ENCODE measurements at regions not wholly inside any gene's neighbourhood (a gene's known extent, or its start where the extent isn't known, plus 50 kb on each side); places are given as distances from the start of the nearest gene placed in this dataset.

DNA sequence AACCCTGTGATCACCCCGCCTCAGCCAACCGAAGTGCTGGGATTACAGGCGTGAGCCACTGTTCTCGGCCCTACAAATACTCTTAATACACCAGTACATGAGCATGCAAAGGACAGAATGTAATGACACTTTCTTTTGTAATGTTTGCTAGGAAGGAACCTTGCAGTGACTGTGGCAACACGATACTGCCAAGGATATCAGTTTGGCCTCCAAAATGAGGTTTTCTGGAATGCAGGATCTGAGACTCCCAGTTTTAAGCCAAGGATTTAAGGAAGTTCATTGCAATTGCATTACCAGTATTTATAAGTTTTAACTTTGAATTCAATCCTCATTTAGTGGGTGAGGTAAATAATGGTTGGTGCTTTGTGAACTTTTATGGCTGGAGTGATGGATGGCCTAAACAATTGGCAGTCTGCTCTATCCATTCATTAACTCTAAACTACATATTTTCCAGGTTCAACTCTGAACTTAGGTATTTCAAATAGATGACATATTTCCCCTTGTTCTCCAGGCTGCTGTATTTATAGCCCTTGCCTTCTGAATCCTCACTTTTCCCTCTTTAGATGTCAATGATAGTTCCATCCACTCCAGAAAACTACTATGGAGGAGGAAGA lies 330.3 kb downstream of the C11orf87 start:
- DNase-seq: no peak

- DNase-seq: no peak
Measured at GRCh38 chr11:109756521-109756920, 334.5 kb downstream of the C11orf87 start.

DNA sequence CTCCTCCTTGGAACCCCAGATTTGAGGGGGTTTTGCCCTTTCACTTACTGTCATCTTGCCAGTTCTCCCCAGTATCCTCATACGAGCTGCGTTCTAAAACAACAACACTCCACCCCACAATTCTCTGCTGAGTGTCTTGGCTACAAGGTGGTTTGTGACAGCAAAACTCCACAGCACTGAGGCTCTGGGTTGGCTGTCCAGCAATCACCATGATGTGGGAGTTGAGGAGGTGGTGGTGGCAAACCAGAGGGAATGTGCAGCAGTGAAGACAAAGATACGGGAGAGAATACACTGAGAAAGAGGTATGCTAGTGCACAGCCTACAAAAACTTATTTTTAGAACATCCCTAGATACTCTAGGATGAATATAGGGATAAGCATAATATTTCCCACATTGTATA lies 335.0 kb downstream of the C11orf87 start:
- no peak for DNase-seq

GRCh38 chr11:109762546-109762945 lies 330.6 kb upstream of the ZC3H12C start:
- no peak for DNase-seq

- DNase-seq: no peak
Measured at GRCh38 chr11:109765709-109766311, 327.4 kb upstream of the ZC3H12C start.

DNA sequence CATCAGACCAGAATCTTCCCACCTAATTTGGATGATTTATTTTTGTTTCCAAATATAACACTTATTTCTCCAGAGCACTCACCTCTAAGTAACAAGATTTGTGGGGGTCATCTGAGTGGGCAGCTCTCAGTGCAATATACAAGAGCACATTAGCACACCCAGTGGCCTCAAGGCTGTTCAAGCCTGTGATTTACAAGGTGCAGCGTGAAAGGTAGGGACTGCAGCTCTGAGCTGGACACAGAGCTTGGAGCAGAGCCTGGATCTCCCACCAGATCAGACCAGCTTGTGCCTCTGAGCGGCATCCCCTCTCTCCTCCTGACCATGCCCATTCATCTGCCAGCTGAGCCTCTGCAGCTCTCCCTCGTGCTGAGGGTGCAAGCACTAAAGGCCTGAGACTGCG lies 323.3 kb upstream of the ZC3H12C start:
- no peak for DNase-seq

DNA sequence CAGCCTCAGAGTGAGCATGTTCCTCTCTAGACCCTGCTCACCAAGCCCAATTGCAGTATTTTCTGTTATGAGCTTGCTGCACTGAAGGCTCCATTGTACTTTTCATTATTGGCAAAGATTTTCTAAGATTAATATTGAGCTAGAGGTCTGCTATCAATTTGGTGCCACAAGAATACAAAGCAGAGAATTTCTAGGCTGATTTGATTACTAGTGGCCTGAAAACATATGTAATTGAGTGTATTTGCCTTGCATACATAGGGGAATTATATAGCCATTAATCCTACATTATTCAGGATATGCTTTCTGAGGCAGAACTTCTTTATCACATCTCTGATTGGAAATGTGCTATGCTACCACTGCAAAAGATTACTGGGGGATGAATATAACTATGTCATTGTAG lies 322.9 kb upstream of the ZC3H12C start:
- no peak for DNase-seq

DNA sequence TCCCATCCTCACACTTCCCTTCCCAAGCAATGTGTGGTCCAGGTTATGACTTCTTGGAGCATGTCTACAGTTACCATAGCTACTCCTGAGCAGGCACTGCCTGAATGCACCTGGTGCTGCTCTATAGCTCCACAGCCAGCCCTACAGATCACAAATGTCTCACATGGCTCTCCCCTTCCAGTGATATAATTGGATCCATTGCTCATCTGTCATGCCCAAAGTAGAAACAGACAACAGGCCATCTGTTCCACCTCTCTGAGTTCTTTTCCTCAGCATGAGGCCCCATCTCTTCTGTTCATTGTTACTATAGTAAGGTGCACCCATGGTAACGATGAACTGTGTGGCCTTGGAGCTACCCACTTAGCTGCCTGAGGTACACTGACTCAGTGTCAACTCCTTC lies 320.3 kb upstream of the ZC3H12C start:
- DNase-seq: peak; percentile 48

DNA sequence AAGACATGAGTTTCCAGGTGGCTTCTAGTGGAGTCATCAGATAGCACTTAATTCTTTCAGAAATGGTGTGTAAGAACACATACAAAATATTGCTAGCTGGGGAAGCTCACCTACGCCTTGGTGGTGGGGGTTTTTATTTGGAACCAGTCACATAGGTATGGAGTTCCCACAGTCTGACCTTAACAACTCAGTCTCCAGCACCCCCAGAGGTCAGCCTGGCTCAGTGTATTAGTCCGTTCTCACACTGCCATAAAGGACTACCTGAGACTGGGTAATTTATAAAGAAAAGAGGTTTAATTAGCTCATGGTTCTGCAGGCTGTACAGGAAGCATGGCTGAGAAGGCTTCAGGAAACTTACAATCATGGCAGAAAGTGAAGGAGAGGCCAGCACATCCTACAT lies 317.5 kb upstream of the ZC3H12C start:
- no peak for DNase-seq

DNA sequence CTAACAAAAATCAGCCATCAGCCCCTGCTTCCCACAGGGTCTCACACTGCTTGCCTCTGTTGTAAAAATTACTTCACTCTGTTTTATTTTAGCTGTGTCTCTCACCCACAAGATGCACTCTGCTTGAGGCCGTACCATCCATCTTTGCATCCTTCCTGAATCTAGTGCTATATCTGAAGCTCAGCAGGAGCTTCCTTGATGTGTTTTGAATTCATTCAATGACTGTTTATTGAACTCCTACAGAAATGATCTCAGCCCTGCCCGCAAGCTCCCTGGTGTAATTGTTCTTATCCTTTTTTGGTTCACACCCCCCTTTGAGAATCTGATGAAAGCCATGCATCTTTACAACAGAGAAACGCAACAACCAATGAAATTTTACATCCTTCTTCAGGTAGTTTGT lies 310.2 kb upstream of the ZC3H12C start:
- DNase-seq: no peak

DNA sequence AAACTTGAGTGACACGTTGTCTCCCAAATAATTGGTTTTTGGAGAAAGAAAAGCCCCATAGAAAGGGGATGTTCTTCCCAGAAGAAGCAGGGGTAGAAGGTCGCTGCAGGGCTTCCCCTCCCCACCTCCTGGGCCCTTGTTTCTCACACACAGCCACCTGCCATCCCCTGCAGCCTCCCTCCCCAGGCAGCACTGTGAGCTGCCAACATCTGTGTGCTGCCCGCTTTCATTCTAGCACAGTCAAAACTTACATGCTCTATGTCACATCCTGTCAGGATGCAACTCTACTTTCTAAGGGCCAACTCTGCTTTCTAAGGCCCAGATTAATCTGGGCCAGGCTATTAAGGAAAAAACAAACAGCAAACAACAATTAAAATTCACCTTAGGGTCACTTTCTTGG lies 309.4 kb upstream of the ZC3H12C start:
- no peak for DNase-seq

GRCh38 chr11:109784536-109784935 lies 308.7 kb upstream of the ZC3H12C start:
- no peak for DNase-seq

DNA sequence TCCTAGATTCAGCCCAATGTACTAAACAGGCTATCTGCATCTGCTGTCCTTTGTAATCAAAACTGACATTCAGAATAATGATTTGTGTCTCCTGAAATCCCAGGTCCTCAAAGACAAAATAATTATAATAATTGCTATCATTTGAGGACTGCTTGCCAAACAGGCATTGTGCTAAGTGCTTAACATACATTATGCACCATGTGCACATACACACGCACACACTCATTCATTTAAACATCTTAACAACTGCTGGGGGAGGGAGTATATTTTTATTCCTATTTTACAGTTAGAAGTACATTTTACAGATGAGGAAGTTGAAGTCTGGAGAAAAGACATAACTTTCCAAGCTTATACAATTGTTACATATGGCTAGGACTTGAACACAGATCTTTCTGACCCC lies 308.0 kb upstream of the ZC3H12C start:
- DNase-seq: no peak

- no peak for DNase-seq
Measured at GRCh38 chr11:109785714-109786113, 307.5 kb upstream of the ZC3H12C start.

- DNase-seq: no peak
Measured at GRCh38 chr11:109788948-109789490, 304.2 kb upstream of the ZC3H12C start.

DNA sequence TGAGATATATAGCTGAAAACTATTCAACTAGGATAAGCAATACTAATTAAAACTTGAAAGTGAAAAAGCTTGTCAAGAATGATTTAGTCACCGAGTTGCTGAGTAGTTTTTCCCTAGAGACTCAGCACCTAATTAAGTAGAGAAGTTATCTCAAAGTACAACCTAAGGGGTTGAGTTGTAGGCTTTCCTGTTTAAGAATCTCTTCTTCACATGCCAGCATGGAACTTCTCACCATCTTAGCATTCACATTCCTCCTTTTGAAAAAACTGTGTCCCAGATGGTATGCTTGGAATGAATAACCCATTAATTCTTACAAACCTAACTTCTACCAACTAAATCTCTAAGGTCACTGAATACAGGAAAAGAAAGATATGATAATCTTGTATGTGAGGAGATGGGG lies 303.3 kb upstream of the ZC3H12C start:
- no peak for DNase-seq

GRCh38 chr11:109791337-109791736 lies 301.9 kb upstream of the ZC3H12C start:
- no peak for DNase-seq

GRCh38 chr11:109794501-109794900 lies 298.7 kb upstream of the ZC3H12C start:
- no peak for DNase-seq

- no peak for DNase-seq
Measured at GRCh38 chr11:109795234-109795633, 298.0 kb upstream of the ZC3H12C start.

DNA sequence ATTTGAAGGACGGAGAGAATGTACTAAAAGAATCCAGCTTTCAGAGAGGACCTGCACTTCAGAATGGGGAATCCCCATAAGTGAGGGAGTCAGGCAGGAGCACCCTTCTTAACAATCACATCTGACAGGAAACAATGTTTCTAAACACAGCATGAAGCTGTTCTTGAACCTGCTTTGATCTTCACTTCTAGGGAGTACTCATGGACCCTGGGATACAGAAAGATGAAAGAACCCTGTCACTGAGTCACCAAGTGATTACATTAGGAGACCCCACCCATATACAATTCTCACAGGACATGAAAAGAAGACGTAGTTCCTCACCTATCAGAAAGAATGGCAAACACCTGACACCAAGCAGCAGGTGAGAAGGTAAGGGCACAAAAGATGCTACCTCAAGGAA lies 296.9 kb upstream of the ZC3H12C start:
- DNase-seq: no peak

- no peak for DNase-seq
Measured at GRCh38 chr11:109798521-109798920, 294.7 kb upstream of the ZC3H12C start.

DNA sequence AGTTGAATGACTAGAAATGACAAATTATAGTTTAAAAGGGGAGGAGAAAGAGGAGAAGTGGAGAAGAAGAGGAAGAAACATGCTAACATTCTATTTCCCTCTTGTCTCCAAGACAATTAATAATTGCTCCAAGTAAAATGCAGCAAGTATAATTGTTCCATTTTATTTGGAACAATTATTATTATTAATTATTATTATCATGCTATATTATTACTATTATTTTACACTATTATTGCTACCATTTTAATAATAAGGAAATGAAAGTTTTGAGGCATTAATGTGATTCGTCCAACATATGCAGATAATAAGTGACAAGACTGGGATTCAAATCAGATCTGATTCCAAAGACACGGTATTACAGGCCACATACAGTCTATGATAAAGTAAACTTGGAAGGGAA lies 293.6 kb upstream of the ZC3H12C start:
- no peak for DNase-seq

GRCh38 chr11:109804911-109805310 lies 288.3 kb upstream of the ZC3H12C start:
- no peak for DNase-seq

- DNase-seq: no peak
Measured at GRCh38 chr11:109806205-109806604, 287.0 kb upstream of the ZC3H12C start.

- DNase-seq: no peak
Measured at GRCh38 chr11:109808569-109808968, 284.6 kb upstream of the ZC3H12C start.
